AML-193 (cell line): ENCODE measurements at regions not wholly inside any gene's neighbourhood (a gene's known extent, or its start where the extent isn't known, plus 50 kb on each side); places are given as distances from the start of the nearest gene placed in this dataset.

ENCODE experiments used
- DNase-seq, 2 experiments: peaks; one replicate each; lab custom pipeline; 2025; lab: John Stamatoyannopoulos, UW

DNA sequence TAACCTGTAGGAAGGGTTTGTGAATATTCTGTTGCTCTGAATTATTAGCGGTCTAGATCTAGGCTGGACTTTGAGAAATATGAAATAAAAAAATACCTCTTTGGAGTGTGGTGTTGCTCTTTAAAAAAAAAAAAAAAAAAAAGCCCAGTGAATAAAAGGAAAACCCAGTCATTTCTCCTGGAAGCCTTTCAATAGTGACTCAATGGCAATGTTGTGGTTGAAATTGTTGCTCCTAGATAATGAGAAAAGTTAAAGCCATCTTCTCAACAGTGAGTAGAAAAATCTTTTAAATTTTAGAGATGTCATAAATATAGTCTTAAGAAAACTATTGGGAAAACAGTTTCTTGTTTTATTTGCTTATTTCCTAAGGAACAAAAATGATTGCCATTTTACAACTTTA, 135.3 kb downstream of the RFC3 start:
- no peak for DNase-seq

DNA sequence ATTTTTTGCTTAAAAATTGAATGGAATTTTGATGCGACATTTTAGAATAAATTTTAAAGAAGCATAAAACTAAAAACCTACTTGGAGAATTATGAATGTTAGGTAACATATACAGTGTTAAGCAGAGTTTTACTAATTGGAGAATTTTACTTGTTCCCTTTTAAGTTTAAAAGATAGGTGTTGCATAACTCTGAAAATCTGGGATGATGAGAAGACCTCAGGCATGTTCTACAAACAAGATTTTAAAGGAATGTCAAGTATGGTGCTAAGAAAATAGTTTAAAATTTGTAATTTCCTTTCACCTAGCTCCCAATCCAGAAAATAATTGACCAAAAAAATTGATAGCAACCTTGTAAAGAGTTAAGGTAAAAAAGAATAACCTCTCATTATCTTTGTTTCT, 135.8 kb downstream of the RFC3 start:
- DNase-seq: no peak

DNA sequence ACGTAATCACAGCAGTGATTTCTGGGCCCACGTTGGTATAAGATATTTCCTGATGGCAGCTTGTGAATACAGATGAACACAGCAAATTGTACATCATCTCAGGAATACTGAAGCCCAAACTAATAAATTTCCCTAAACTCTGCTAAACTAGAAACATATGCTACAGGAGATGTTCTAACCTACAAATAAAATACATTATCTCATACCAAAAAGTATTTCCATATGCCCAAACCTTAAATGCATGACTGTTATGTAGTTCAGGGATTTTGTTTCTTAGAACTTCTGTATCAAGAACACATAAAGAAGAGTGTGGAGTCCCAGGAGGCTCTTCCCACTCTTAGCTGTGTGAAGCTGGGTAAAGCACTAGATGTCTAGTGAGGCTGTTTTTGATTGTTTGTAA, 138.4 kb downstream of the RFC3 start:
- no peak for DNase-seq

DNA sequence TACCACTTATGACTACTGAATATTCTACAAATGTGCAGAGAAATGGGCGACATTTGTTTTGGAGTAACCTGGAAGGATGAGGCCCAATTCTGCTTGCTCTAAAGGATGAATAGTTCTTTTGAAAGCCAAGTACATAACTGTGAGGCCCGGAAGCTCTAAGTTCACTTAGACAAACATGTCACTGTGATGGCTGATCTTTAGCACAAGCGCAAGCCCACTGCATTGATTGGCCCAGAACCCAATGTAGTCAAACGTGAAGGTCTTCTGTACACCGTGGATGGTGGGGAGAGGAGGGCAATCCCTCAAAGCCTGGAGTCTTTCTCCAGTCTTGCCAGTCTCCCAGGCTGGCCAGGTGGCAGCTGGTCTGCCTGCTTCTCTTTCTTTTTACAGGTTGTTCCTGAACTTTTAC, 139.6 kb downstream of the RFC3 start:
- DNase-seq: no peak

DNA sequence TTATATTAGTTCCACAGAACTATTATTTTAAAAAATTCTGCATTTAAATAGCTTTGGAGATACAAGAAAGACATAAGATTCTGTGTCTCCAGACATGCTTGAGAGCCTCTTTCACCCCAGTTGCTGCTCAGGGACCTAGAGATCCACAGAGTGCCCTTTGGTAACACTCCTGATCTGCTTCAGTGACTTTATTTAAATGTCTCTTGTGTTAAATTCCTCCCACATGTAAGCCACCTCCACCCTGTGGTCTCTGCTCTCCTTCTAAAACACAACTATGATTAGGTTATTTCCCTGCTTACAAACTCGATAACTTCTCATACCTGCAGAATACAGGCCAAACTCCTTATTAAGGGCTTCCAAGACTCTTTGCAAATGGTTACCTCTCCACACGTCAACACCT, 141.0 kb downstream of the RFC3 start:
- no peak for DNase-seq

DNA sequence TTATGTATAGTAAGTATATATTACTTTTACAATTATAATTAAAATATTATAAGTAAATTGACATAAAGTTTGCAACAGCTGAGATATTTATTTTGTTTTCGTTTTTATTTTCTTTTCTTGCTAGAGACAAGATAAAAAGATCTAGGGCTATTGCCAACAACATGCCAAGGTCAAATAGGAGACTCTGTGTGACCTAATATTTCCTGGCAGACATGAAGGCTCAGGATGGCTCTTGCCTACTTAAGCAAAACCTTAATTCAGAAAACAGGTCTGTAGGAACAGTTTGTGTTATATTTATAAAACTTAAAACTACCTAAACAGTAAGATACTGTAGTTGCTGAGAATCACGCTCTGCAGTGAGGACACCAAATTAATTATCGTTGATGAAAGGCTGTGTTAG, 145.2 kb downstream of the RFC3 start:
- DNase-seq: no peak

DNA sequence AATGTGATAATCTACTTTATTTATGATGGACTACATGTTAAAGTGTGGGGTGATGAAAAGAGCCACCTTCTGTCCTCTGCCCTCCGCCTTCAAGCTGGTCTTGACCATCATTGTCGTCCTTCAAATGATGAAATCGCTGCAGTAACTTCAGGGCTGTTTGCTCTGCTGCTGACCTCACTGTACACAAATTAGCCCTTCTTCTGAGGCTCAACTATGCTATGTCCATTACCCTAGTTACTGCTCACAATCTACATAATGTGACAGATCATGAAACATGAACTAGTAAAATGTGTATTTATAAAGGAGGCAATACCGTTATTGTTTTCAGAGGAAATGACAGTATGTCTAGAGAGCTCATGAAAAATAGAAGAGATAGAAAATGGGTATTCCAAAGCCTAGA, 145.9 kb downstream of the RFC3 start:
- no peak for DNase-seq

DNA sequence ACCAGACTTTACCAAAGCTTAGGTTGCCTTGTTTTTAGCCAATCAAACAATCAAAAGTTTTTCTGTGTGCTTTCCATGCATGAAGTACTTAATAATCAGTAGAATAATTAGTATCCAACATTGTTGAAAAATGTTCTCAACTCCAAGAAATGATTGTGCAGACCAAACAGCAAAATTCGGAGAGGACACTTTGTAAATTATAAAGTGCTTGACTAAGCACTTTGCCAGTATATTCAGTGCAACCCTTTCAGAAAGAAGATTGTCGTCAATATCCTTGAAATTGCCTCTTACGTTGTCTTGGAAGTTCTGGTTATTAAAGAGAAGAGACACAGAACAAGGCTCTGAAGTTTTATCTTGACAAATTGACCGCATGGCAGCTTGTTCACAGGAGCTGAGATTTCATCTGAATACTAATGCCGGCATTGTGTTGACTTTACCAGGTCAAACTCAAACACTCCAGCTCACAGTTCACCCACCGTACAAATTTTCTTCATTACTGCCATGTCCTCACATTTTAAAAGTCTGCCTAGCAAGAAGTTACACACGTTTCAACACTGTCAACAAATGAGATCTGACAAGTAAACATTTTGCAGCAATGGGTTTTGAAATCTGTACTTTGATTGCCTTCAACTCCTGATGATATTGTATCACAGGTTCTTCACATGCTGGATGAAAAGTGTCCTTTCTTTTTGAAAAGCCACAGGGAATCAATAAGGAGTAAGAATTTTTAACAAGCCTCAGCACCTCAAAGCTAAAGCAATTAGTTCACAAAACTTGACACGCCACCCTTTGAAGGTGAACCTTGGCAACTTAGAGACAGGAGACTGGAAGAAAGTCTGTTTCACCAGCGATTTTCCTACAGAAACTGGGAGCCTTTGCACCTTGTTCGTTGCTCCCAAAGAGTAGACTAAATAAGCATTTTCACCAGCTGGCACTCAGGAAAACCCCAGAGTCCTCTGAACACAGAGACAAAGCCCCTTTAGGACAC, 150.9 kb downstream of the RFC3 start:
- DNase-seq: no peak

DNA sequence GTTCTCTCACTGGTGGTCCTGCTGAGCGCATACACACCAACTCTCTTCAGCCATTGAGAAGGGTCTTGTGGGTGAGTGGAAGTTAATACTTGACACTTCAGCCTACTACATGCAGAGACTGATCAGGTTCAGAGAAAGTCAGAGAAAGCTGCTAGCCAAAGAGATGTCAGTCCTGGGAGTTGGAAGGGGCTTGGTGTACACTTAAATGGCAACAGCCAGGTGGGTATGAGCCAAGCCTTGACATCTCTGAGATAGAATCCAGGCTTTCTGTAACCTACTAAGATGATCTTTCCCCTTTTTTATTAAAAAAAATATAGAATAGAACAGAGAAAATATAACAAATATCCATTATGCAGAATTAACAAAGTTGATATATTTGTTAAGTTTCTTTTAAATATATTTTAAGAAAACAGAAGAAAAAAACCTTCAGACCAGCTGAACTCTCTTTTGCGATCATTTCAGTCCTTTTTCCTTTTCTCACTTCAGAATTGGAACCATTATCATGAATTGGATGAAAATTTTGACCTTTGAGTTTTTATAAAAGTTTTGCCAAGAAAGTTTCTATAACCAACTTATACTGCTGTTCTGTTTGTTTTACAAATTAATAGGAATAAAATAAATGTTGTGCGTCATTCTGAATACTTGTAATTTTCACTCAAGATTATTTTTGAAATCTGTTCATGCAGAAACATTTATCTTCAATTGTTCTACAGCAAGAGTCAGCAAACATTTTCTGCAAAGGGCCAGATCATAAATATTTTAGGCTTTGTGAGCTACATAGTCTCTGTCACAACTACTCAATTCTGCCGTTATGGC, 153.0 kb downstream of the RFC3 start:
- no peak for DNase-seq

DNA sequence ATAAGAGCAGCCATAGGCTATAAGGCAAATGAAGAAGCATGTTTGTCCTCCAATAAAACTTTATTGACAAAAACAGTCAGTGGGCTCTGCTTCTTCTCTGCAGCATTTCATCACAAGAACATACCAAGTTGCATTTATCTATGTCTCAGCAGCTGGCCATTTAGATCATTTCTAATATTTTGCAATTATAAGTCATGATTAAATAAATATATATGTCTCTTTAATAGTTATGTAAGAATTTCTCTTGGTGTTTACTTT, 153.5 kb downstream of the RFC3 start:
- DNase-seq: no peak

DNA sequence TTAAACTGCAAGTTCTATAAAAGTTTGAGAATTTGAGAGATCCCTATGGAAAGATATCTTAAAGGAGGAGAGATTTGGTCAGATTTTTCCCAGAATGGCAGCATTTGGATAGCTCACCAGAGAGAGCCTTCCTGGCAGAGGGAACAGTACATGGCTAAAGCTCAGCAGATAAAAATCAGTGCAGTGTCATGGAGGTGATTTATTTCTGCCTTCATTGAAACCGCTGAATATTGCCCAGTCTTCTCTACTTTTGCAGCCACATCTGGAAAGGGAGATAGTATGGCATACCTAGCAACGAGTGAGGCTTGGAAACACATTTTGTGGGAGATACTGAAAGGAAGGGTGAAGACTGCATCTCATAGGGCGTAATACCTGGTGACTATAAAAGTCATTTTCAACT, 155.2 kb downstream of the RFC3 start:
- DNase-seq: no peak

DNA sequence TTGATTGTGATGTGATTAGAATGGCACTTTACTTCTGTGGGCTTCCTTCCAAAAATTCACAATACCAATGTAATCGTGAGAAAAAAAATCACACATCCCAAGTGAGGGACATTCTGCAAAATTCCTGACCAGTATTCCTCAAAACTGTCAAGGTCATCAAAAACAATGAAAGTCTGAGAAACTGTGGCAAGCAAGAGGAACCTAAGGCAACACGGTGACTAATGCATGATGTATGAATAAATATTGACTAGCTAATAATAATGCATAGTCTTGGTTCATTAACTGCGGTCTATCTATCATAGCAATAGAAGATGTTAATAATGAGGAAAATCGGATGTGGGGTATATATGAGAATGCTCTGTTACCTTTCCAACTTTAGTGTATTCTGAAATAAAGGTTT, 159.0 kb downstream of the RFC3 start:
- no peak for DNase-seq

DNA sequence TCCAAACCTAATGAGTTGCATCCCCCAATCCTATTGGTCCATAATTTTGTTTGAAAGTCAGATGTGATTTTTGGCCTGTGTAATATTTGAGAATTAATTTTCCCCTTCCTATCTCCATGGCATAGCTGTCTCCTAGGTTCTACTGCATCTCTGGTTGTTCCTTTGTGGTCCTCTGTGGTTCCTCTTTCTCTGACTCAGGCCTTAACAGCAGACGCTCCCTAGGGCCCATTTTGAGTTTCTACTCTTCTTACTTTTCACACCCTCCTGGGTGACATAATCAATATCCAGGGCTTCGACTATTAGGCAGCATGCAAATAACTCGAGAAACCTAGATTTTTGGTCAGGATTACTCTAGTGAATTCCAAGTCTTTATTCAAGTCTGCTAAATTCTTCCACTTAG, 160.7 kb downstream of the RFC3 start:
- DNase-seq: no peak

DNA sequence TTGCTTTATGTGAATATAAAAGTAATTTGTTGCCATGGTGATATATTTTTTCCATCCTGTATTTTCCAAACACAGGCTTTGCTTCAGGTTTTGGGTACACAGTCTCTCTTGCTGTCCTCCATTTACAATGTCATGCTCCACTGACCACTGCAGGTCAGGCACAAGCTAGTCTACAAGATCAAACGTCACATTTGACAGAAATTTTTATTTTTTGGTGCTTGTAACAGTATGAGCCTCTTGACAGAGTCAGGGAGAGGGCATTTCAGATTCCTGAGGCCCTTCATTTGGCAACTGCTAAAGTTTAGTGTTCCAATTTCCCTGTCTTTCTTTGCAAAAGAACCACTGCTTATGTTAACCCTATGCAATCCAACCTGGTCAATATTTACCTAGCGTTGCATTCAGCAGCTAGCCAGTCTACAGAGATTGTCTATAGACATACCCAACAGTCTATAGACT, 175.0 kb downstream of the RFC3 start:
- DNase-seq: no peak

DNA sequence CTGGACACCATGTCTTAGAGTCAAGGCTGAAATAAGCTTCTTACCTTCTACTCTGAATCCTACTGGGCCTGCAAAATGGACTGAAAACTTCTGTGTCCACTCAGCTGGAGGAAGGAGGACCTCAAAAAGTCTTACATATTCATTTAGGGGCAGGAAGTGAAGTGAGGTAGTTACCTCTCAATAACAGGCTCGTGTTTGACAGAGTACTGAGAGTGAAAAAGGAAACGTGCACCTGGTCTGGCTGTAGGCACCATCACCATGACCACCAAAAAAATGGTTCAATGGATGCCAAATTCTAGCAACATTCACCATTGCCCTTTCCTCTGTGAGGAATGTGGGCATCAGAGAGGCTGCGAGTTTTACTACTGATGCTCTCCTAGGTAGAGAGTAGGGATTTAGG, 176.2 kb downstream of the RFC3 start:
- DNase-seq: no peak

DNA sequence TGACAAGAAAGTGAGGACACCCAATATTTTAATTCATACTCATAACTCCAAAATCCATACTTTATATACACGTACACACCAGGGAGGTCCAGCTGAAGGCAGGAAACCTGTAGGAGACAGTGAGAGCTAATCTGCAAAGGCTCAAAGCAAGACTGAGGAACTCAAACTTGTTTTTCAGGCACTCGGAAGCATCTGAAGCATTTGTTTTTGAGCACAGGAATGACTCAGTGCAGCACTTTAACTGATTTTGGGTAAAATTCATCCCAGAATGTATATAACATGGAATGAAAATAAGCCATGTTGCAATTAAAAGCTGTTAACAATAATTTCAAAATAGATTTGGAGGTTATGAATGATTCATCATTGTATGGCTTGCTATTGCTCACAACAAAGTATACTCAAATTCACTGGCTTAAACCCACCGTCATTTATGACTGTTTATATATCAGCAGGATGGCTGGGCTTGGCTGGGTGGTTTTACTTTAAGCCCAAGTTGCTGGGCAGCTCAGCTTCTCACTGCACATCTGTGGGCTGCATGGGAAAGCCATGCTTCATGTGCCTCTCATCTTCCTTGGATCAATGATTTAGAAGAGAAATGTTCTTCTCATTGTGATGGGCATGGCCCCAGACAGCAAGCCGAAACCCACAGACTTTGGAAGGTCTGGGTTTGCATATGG, 177.0 kb downstream of the RFC3 start:
- DNase-seq: no peak

DNA sequence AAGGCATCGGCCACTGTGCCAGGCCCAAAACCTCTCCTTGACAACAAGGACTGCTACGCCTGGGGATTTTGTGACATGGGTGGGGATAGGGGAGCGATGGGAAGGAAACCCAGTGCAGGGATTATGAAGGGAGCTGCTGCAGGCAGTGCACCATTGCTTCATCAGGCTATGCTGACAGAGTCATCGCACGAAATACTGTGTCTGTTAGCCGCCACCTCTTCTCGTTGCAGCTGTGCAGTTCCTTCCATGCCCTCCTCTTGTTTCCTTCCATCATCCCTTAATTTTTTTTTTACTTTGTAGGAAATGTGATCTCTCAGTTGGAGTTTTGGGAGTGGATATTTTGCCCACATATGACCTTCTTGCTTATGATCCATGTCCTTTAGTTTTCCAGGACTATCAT, 178.7 kb downstream of the RFC3 start:
- no peak for DNase-seq

DNA sequence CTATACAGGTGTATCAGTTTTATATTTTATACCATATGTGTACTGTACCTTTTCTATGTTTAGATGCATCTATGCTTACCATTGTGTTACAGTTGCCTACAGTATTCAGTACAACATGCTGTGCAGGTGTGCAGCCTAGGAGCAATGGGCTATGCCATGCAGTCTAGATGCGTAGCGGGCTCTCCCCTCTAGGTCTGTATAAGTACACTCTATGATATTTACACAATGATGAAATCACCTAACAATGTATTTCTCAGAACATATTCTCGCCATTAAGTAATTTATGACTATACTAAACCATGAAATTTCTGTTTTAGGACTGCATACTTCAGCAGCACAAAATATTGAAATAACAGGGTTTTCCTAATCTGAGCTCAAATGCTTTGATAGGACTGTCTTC, 179.6 kb downstream of the RFC3 start:
- DNase-seq: no peak

DNA sequence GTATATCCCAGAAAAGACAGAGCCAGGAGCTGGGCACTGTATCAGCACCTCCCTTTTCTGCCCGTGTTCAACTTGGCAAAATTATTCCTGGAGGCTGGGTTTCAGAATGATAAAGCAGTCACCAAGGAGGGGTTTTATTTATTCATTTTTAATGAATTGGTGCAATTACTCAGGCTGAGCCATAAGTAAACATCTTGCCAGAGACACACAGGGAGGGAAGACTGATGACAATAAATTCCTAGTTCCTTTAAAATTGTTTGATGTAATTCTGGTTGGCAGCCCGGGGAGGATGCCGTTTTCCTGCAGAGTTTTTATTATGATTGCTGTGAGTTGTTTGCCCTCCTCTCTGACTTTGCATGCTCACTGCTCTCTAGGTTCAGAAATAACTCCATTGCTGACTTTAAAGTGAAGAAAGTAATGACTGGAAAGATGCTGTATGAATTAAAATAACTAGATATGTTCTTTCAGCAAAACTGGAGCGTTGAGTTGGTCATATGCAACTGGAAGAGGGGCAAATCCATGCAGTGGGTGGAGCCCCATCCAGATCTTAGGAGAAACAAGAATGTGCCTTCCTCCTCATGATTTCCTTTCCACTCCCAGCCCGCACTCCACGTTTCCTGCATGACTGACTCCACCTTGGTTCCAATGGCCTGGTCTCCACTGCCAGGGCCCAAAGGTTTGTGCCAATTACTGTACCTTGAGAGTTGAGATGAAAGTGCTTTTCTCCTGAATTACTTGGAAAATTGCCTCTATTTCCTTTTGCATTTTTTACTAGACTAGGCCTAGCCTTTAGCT, 182.1 kb downstream of the RFC3 start:
- DNase-seq: no peak

DNA sequence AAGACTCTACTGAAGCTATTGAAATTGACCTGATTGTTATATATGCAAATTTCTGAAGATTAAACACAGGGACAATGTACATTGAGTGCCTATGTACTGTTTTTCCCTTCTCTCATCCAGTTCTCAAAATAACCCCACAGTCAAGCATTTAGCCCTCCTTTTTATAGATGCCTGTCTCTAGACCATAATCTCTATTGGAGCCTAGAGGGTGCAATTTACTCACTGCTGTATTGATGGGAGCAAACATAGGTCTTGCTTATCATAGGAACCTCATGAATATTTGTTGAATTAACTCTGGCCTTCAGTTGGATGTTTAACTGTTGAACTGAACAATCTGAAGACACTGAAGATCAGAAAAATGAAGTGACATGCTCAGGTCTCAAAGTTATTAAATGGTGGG, 183.0 kb downstream of the RFC3 start:
- DNase-seq: no peak

DNA sequence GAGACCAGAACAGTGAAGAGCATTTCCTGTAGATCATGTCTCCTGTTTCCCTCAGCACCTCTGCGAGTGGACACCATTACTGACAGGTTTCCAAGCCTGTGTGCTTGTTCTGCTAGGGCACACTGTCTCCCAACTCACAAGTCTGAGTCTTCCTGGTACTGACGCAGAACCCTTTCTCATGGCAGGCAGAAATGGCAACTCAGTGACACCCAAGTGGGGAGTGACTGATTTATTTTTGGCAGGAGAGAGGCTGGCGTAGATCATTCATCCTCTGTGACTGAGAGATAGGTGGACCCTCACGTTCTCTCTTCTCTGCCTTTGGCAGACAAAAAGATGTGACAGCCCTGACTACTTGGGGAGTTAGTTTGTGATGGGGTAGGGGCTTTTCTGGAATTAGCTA, 183.4 kb downstream of the RFC3 start:
- DNase-seq: no peak

DNA sequence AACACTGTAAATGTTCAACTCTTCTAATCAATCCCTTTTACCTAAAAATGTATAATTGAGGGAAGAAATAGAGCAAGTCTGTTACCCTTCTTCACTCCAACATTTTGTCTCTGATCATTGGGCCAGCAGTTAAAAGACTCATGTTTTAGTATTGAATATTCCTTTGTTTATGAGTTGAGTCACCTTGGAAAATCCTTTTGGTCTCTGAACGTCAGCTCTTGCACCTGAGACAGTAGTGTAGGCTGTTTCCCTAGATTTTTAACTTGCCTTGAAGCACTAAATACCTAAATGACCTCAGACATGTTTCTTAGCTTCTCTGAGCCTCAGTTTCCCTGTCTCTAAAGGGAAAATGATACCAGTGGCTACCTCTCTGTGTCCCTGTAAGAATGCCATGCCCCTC, 184.2 kb downstream of the RFC3 start:
- no peak for DNase-seq
